IMR-90 (cell line): ENCODE measurements at regions not wholly inside any gene's neighbourhood (a gene's known extent, or its start where the extent isn't known, plus 50 kb on each side); places are given as distances from the start of the nearest gene placed in this dataset.

ENCODE experiments used
- ATAC-seq: fragments of 200-7000 bp; cut with Tn5 transposase; 2 replicates; pipeline ENCODE4 v1.9.1; 2020; ENCODE audit warnings: low read depth, mild to moderate bottlenecking, moderate library complexity
- BruUV-seq: library from RNA; stranded (reverse); fragments of 400-500 nt; replicated peaks from 2 replicates; lab custom pipeline; 2021; lab: Mats Ljungman, UMichigan
- CTCF ChIA-PET: fragments of 300-600 bp; formaldehyde crosslinking; extraction: SDS; loops from one replicate; lab custom pipeline; 2021; ENCODE audit warnings: antibody characterized with exemption; lab: Yijun Ruan, JAX
- POLR2A ChIA-PET: fragments of 300-600 bp; sonication (Branson Sonifier 250); formaldehyde crosslinking; loops from one replicate; lab custom pipeline; 2022; ENCODE audit warnings: antibody characterized with exemption; ENCODE audit not compliant: unreplicated experiment; lab: Charles Lee
- DNase-seq: peaks from one replicate; pipeline ENCODE4 v3.0.0; 2013
- H2AFZ ChIP-seq: replicated peaks from 2 replicates; pipeline ENCODE3; 2013; ENCODE audit warnings: low read length, mild to moderate bottlenecking; ENCODE audit not compliant: poor library complexity
- H2AK5ac ChIP-seq: 2 replicates; pipeline ENCODE4 v1.6.1; 2013; ENCODE audit warnings: low read depth, low read length, inconsistent platforms
- H2AK9ac ChIP-seq: replicated peaks from 2 replicates; pipeline ENCODE3; 2013; ENCODE audit warnings: mild to moderate bottlenecking, low read depth, low read length, moderate library complexity; ENCODE audit not compliant: poor library complexity
- H2BK120ac ChIP-seq: 2 replicates; pipeline ENCODE4 v1.6.1; 2013; ENCODE audit warnings: low read depth, low read length, inconsistent platforms
- H2BK15ac ChIP-seq: 3 replicates; pipeline ENCODE4 v1.6.1; 2013; ENCODE audit warnings: low read depth, low read length, inconsistent platforms
- H2BK20ac ChIP-seq: 2 replicates; pipeline ENCODE4 v1.6.1; 2013; ENCODE audit warnings: low read depth, mild to moderate bottlenecking, inconsistent platforms, low read length, moderate library complexity
- H2BK5ac ChIP-seq: 2 replicates; pipeline ENCODE4 v1.6.1; 2013; ENCODE audit warnings: mild to moderate bottlenecking, low read depth, low read length, inconsistent platforms; ENCODE audit not compliant: poor library complexity, severe bottlenecking
- H3K14ac ChIP-seq: replicated peaks from 2 replicates; pipeline ENCODE4 v1.6.1; 2013; ENCODE audit warnings: low read depth, low read length, inconsistent platforms
- H3K18ac ChIP-seq: 2 replicates; pipeline ENCODE4 v1.6.1; 2013; ENCODE audit warnings: low read depth, low read length, control low read depth
- H3K23ac ChIP-seq: 2 replicates; pipeline ENCODE4 v1.6.1; 2013; ENCODE audit warnings: low read depth, low read length, inconsistent platforms
- H3K27ac ChIP-seq: 2 replicates; pipeline ENCODE4 v1.5.1; 2013; ENCODE audit warnings: mild to moderate bottlenecking, control low read depth, low read length; ENCODE audit not compliant: insufficient read depth
- H3K27me3 ChIP-seq: 2 replicates; pipeline ENCODE4 v1.6.1; 2013; ENCODE audit warnings: low read length; ENCODE audit not compliant: control insufficient read depth, insufficient read depth
- H3K36me3 ChIP-seq: 2 replicates; pipeline ENCODE4 v1.6.1; 2013; ENCODE audit warnings: low read length, mixed read lengths; ENCODE audit not compliant: control insufficient read depth, insufficient read depth
- H3K4ac ChIP-seq: 2 replicates; pipeline ENCODE4 v1.6.1; 2013; ENCODE audit warnings: low read depth, low read length, inconsistent platforms
- H3K4me1 ChIP-seq: 2 replicates; pipeline ENCODE4 v1.6.1; 2013; ENCODE audit warnings: low read length, mixed read lengths; ENCODE audit not compliant: control insufficient read depth, insufficient read depth
- H3K4me2 ChIP-seq: 2 replicates; pipeline ENCODE4 v1.6.1; 2013; ENCODE audit warnings: low read depth, mild to moderate bottlenecking, control low read depth, low read length, moderate library complexity
- H3K4me3 ChIP-seq: 2 replicates; pipeline ENCODE4 v1.5.1; 2013; ENCODE audit warnings: low read depth, mild to moderate bottlenecking, control low read depth, low read length, moderate library complexity; ENCODE audit not compliant: insufficient read depth
- H3K56ac ChIP-seq: 2 replicates; pipeline ENCODE4 v1.6.1; 2013; ENCODE audit warnings: low read length, inconsistent platforms; ENCODE audit not compliant: insufficient read depth; ENCODE audit errors: extremely low read depth
- H3K79me1 ChIP-seq, 2 experiments: 2 replicates each; pipeline ENCODE4 v1.6.1; 2013; ENCODE audit warnings: low read length in 2 of 2, inconsistent platforms in 1 of 2, low read depth in 1 of 2
- H3K9ac ChIP-seq: 2 replicates; pipeline ENCODE4 v1.6.1; 2013; ENCODE audit warnings: low read depth, low read length, control low read depth
- H3K9me1 ChIP-seq: 2 replicates; pipeline ENCODE4 v1.6.1; 2013; ENCODE audit warnings: low read length, inconsistent platforms; ENCODE audit not compliant: insufficient read depth
- H3K9me3 ChIP-seq: 2 replicates; pipeline ENCODE4 v1.6.1; 2013; ENCODE audit warnings: low read length; ENCODE audit not compliant: control insufficient read depth, insufficient read depth
- H4K20me1 ChIP-seq: 2 replicates; pipeline ENCODE4 v1.6.1; 2013; ENCODE audit warnings: low read length, inconsistent platforms; ENCODE audit not compliant: insufficient read depth
- H4K5ac ChIP-seq: 2 replicates; pipeline ENCODE4 v1.6.1; 2013; ENCODE audit warnings: mild to moderate bottlenecking, low read depth, low read length, control low read depth
- H4K8ac ChIP-seq, 2 experiments: 2 replicates each; pipeline ENCODE4 v1.6.1; 2013; ENCODE audit warnings: low read depth in 2 of 2, low read length in 2 of 2, control low read depth in 1 of 2, inconsistent platforms in 1 of 2
- H4K91ac ChIP-seq: 2 replicates; pipeline ENCODE4 v1.6.1; 2013; ENCODE audit warnings: low read depth, low read length, inconsistent platforms; ENCODE audit not compliant: insufficient read depth
- BHLHE40 ChIP-seq: fragments of 150-350 bp; IDR thresholded peaks from 2 replicates; pipeline ENCODE4 v1.6.1; 2016; ENCODE audit warnings: mild to moderate bottlenecking, low read depth, low read length
- ELK1 ChIP-seq: fragments of 150-350 bp; IDR thresholded peaks from 2 replicates; pipeline ENCODE4 v1.6.1; 2016; ENCODE audit warnings: low read depth, mild to moderate bottlenecking, low read length, moderate library complexity, borderline replicate concordance
- MAZ ChIP-seq: IDR thresholded peaks from 2 replicates; pipeline ENCODE4 v1.6.1; 2012; ENCODE audit warnings: low read depth, mild to moderate bottlenecking, low read length, improper control_type of control experiment, moderate library complexity, borderline replicate concordance
- NFE2L2 ChIP-seq: fragments of 150-350 bp; IDR thresholded peaks from 2 replicates; pipeline ENCODE4 v1.6.1; 2016; ENCODE audit warnings: low read depth, mild to moderate bottlenecking, low read length
- RAD21 ChIP-seq: IDR thresholded peaks from 2 replicates; pipeline ENCODE4 v1.6.1; 2012; ENCODE audit warnings: low read length, improper control_type of control experiment
- RFX5 ChIP-seq: IDR thresholded peaks from 2 replicates; pipeline ENCODE4 v1.8.0; 2012; ENCODE audit warnings: low read depth, mild to moderate bottlenecking, low read length, moderate library complexity
- SMC3 ChIP-seq: fragments of 150-350 bp; IDR thresholded peaks from 2 replicates; pipeline ENCODE4 v1.6.1; 2016; ENCODE audit warnings: low read depth, mild to moderate bottlenecking, antibody characterized with exemption, low read length, moderate library complexity
- WGBS, 2 experiments: methylation state at CpG; one replicate each; pipeline versions ENCODE4 v1.1.5 to v1.1.7; 2013; ENCODE audit warnings: missing lambda C conversion rate in 2 of 2; ENCODE audit not compliant: insufficient read length in 1 of 2; ENCODE audit errors: extremely low coverage in 2 of 2; 5-methylcytosine and 5-hydroxymethylcytosine counted together
- dilution Hi-C: fragments of 300-500 bp; cut with HindIII; formaldehyde crosslinking; loops from one replicate; pipeline ENCODE4 v1.14.3; 2018; ENCODE audit warnings: low sequenced_read_pairs; ENCODE audit not compliant: unreplicated experiment
- in situ Hi-C: fragments of 300-500 bp; cut with MboI; formaldehyde crosslinking; loops from 3 replicates; pipeline ENCODE4 v1.14.3; 2019; ENCODE audit warnings: low sequenced_read_pairs, inconsistent platforms, mixed read lengths
- intact Hi-C: fragments of 100-400 bp; cut with micrococcal nuclease; formaldehyde crosslinking; loops from 2 replicates; pipeline ENCODE4 v1.10.0; 2022

- Histone ChIP-seq H3K9me3 (no peaks in the 10 kb centered on the region), H3K9me1 (no peaks in the 10 kb centered on the region), H2AFZ (no peak overlapping the region), H4K5ac (no peak overlapping the region), H3K4me3 (no peak overlapping the region), H2BK120ac (no peak overlapping the region), H3K27me3 (no peaks in the 10 kb centered on the region), H4K20me1 (no peaks in the 10 kb centered on the region), H3K4ac (no peak overlapping the region), H3K4me1 (no peaks in the 10 kb centered on the region), H3K14ac (no peak overlapping the region), H3K36me3 (no peaks in the 10 kb centered on the region), H3K27ac (no peak overlapping the region), H4K8ac (no peak overlapping the region), H3K4me2 (no peak overlapping the region), H3K18ac (no peak overlapping the region), H2BK5ac (no peak overlapping the region), H4K91ac (no peak overlapping the region), H3K23ac (no peak overlapping the region), H3K9ac (no peak overlapping the region), H3K56ac (no peak overlapping the region), H3K79me1 (no peaks in the 10 kb centered on the region), H2AK5ac (no peak overlapping the region), H2BK15ac (no peak overlapping the region), H2AK9ac (no peak overlapping the region), H2BK20ac (no peak overlapping the region)
- WGBS, 2 experiments, result no CpG with 5 or more reads among the region's 2 CpGs
- TF ChIP-seq RAD21 (no peak), RFX5 (no peak), SMC3 (no peak), BHLHE40 (no peak), MAZ (no peak), NFE2L2 (no peak), ELK1 (no peak)
- in situ Hi-C loops (no loop called here), intact Hi-C loops (no loop called here), dilution Hi-C loops (no loop called here)
- ChIA-PET CTCF (no interaction called here), POLR2A (no interaction called here)
- no TSS peak for BruUV-seq
- DNase-seq, result no peak
- no peak for ATAC-seq
Measured at GRCh38 chr13:70523622-70524021, 415.4 kb upstream of the KLHL1 start.
